GM19438 (cell line): ENCODE measurements at regions not wholly inside any gene's neighbourhood (a gene's known extent, or its start where the extent isn't known, plus 50 kb on each side); places are given as distances from the start of the nearest gene placed in this dataset.

ENCODE experiments used
- ATAC-seq: cut with Tn5 transposase; IDR thresholded peaks from one replicate; pipeline ENCODE4 v1.9.1; 2021; ENCODE audit warnings: low read depth; ENCODE audit not compliant: unreplicated experiment

GRCh38 chr18:38369772-38370690, 804.4 kb upstream of the CELF4 start:
- ATAC-seq: no peak

DNA sequence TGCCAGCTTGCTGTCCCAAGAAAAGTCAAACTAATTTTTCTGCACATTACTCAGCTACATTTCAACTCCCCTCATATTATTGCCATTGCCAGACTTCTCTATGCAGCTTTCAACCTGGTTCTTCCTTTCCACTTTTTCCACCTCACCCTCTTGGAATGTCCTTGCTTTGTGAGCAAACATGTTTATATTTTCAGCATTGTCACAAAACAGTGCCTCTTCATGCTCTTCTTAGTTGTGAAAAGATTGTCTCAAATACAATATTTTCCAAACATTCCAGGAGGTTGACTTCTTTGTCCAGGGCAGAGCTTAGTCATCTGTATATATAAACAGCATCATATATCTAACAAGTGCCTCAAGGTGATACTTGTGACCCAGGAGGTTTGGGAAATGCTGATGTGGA, 803.3 kb upstream of the CELF4 start:
- ATAC-seq: no peak

- no peak for ATAC-seq
These were observed 802.6 kb upstream of the CELF4 start for GRCh38 chr18:38368246-38368645.

- ATAC-seq: no peak
These were observed 801.9 kb upstream of the CELF4 start for GRCh38 chr18:38367473-38367872.

DNA sequence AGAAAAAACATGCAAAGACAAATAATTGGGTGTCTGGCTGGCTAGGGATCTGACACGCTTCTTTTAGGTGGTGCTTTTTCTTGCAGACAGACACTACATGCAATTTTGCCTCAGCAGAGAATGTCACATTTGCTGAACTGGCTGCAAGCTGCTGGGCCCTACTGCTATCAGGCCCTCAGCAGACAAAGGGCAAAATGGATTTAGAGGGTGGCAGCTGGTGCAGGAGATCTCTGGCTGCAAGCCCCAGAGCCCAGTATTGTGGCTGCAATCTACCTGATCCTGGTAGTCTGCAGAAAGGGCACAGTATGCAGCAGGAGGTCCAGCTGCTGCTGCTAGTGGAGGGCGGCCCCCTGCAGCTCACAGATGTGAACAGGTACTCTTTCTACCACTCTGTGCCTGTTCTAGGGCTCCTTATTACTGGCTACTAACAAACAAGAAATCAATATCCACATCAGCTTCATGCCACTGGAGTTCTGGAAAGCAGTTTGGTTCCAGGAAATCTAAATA, 796.7 kb upstream of the CELF4 start:
- ATAC-seq: no peak

DNA sequence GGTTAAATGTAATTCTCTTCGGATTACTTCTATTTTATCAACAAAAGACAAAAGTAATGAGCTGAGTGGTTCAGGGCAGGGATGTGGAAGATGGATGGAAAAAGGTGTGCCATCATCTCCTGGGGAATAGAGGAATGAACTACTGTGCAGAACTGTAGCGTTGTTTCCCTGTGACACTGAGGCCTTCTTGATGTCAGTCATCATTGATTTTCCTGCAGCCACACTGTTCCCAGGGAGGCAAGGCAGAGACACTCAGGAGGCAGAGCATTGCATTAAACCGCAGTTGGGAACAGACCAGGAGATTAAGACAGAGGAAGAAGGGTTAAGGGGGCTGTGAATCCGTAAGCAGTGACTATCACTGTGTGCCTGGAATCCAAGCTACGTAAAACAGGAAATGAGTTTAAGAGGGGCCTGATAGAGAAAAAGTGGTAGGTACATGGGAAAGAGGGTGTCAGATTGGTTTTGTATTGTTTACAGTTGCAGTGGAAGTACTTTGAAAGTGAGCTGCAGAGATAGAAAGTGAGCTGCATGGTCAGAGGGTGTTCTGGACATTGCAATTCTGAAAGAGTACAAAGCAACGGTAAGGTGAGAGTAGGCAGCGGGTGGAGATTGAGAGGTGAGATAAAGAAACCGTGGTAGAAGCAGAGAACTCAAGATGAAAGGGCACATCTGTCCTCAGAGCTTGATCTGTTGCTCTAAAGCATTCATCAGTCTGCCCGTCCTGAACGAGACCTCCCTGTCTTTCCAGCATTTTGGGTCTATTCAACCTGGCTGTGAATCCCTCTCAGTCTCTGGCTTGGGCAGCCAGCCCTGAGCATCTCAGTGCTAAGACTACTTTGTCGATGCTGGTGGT, 793.4 kb upstream of the CELF4 start:
- ATAC-seq: no peak

GRCh38 chr18:38353149-38353548, 787.6 kb upstream of the CELF4 start:
- ATAC-seq: no peak

- ATAC-seq: no peak
These were observed 784.5 kb upstream of the CELF4 start for GRCh38 chr18:38350141-38350540.

- ATAC-seq: no peak
These were observed 765.0 kb upstream of the CELF4 start for GRCh38 chr18:38330573-38330972.

DNA sequence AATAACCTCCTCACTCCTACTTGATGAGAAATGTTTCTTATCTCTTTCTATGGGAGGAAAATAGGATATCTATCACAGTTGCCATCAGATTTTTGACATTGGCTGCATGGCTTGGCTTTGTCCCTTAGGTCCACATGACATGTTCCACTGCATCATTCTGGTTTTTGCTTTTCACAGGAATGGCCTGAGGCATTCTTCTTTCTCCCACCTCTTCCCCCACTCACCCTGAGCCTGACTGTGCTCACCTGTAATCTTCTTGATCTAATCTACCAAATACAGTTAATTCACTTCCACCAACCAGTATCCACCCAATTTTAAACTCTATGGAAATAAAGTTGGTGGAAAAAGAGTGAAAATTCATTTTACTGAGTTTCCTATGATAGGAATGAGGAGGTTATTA, 763.5 kb upstream of the CELF4 start:
- no peak for ATAC-seq

GRCh38 chr18:38322206-38322605, 756.6 kb upstream of the CELF4 start:
- ATAC-seq: no peak

- ATAC-seq: no peak
These were observed 755.7 kb upstream of the CELF4 start for GRCh38 chr18:38321262-38321661.

DNA sequence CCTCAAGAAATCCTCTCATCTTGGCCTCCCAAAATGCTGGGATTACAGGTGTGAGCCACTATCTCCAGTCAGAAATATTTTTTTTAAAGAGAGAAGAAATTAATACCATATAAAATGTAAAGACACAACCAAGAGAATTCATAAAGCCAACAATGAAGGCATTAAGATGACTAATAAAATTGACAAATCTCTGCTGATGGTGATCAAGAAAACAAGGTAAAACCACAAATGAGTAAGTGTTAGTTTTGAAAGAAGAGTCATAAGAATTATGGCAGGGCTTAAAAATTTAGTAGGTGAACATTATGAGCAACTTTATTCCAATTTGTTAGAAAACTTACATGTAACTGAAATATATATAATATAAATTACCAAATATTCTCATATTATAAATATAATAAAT, 752.8 kb upstream of the CELF4 start:
- no peak for ATAC-seq

- ATAC-seq: no peak
These were observed 748.2 kb upstream of the CELF4 start for GRCh38 chr18:38313831-38314230.

- ATAC-seq: no peak
These were observed 746.9 kb upstream of the CELF4 start for GRCh38 chr18:38312532-38312931.

GRCh38 chr18:38310936-38311335, 745.3 kb upstream of the CELF4 start:
- ATAC-seq: no peak

GRCh38 chr18:38307914-38308313, 742.3 kb upstream of the CELF4 start:
- no peak for ATAC-seq

- no peak for ATAC-seq
These were observed 740.4 kb upstream of the CELF4 start for GRCh38 chr18:38305961-38306360.

GRCh38 chr18:38301621-38302020, 736.0 kb upstream of the CELF4 start:
- no peak for ATAC-seq

- ATAC-seq: no peak
These were observed 732.3 kb upstream of the CELF4 start for GRCh38 chr18:38297910-38298309.

DNA sequence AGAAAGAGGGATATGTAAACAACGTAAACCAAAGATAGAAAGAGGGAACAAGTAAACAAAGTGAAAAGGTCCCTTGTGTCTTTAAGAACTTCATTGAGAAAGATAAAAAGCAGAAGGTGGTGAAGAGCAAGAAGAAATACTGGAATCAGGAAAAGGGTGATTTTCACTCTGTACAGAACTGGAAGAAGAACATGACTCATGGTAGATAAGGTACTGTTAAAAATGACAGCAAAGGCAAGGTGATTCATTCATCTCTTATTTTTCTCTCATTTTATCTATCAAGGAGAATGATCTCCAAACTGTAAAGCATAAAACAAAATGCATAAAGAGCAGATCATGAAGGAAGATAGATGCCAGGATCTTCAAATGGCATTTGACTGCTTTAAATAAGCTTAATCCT, 724.6 kb upstream of the CELF4 start:
- ATAC-seq: no peak
